ENCODE measurements at regions not wholly inside any gene's neighbourhood (a gene's known extent, or its start where the extent isn't known, plus 50 kb on each side); places are given as distances from the start of the nearest gene placed in this dataset.

GRCh38 chr17:65446043-65446442, 115.4 kb downstream of the AXIN2 start:
- FAIRE-seq (no peak), DNase-seq (ENCODE audit: low spot score) (no peak)

- no peak for FAIRE-seq
- no peak for DNase-seq (ENCODE audit: low spot score)
Measured at GRCh38 chr17:65444049-65444448, 117.4 kb downstream of the AXIN2 start.

GRCh38 chr17:65442691-65443090, 118.8 kb downstream of the AXIN2 start:
- DNase-seq (ENCODE audit: low spot score) (no peak), FAIRE-seq (peak; percentile 40)

- peak; percentile 46 for FAIRE-seq
Measured at GRCh38 chr17:65442250-65442649, 119.2 kb downstream of the AXIN2 start.

GRCh38 chr17:65441053-65441605, 120.3 kb downstream of the AXIN2 start:
- no peak for FAIRE-seq

More at GRCh38 chr17:65442250-65442649, 119.2 kb downstream of the AXIN2 start:
- no peak for DNase-seq (ENCODE audit: low spot score)

GRCh38 chr17:65438708-65439294, 122.6 kb downstream of the AXIN2 start:
- FAIRE-seq (peak; percentile 55), DNase-seq (ENCODE audit: low spot score) (peak; percentile 31)

More at GRCh38 chr17:65441053-65441605, 120.3 kb downstream of the AXIN2 start:
- DNase-seq (ENCODE audit: low spot score), result no peak

- no peak for FAIRE-seq
- no peak for DNase-seq (ENCODE audit: low spot score)
Measured at GRCh38 chr17:65438173-65438572, 123.3 kb downstream of the AXIN2 start.

- DNase-seq (ENCODE audit: low spot score), result no peak
- no peak for FAIRE-seq
Measured at GRCh38 chr17:65436871-65437270, 124.6 kb downstream of the AXIN2 start.

- peak; percentile 37 for FAIRE-seq
- DNase-seq (ENCODE audit: low spot score), result peak; percentile 42
Measured at GRCh38 chr17:65434878-65435277, 126.6 kb downstream of the AXIN2 start.

GRCh38 chr17:65434251-65434650, 127.2 kb downstream of the AXIN2 start:
- FAIRE-seq (no peak), DNase-seq (ENCODE audit: low spot score) (peak; percentile 55)

GRCh38 chr17:65433592-65433991, 127.9 kb downstream of the AXIN2 start:
- DNase-seq (ENCODE audit: low spot score) (peak; percentile 68), FAIRE-seq (peak; percentile 56)

GRCh38 chr17:65433157-65433556, 128.3 kb downstream of the AXIN2 start:
- no peak for DNase-seq (ENCODE audit: low spot score)
- FAIRE-seq, result no peak

- FAIRE-seq, result no peak
- DNase-seq (ENCODE audit: low spot score), result no peak
Measured at GRCh38 chr17:65431116-65431515, 130.3 kb downstream of the AXIN2 start.

- FAIRE-seq, result no peak
Measured at GRCh38 chr17:65430209-65430833, 131.1 kb downstream of the AXIN2 start.

GRCh38 chr17:65423346-65424140, 137.9 kb downstream of the AXIN2 start:
- no peak for DNase-seq (ENCODE audit: low spot score)
- no peak for FAIRE-seq

More at GRCh38 chr17:65430209-65430833, 131.1 kb downstream of the AXIN2 start:
- no peak for DNase-seq (ENCODE audit: low spot score)

GRCh38 chr17:65418622-65419021, 142.8 kb downstream of the AXIN2 start:
- FAIRE-seq, result no peak
- DNase-seq (ENCODE audit: low spot score), result no peak

GRCh38 chr17:65417406-65418221, 143.8 kb downstream of the AXIN2 start:
- DNase-seq (ENCODE audit: low spot score), result no peak
- FAIRE-seq, result no peak

- no peak for DNase-seq (ENCODE audit: low spot score)
- FAIRE-seq, result no peak
Measured at GRCh38 chr17:65415991-65416390, 145.5 kb downstream of the AXIN2 start.

GRCh38 chr17:65413390-65413789, 148.1 kb downstream of the AXIN2 start:
- no peak for FAIRE-seq

GRCh38 chr17:65409381-65409780, 152.1 kb downstream of the AXIN2 start:
- DNase-seq (ENCODE audit: low spot score) (no peak), FAIRE-seq (peak; percentile 37)

More at GRCh38 chr17:65413390-65413789, 148.1 kb downstream of the AXIN2 start:
- DNase-seq (ENCODE audit: low spot score), result no peak

GRCh38 chr17:65408050-65408449, 153.4 kb downstream of the AXIN2 start:
- FAIRE-seq, result no peak
- DNase-seq (ENCODE audit: low spot score), result no peak

Data from urothelium cell line (cell line).